Panc1 (cell line): ENCODE measurements at regions not wholly inside any gene's neighbourhood (a gene's known extent, or its start where the extent isn't known, plus 50 kb on each side); places are given as distances from the start of the nearest gene placed in this dataset.

Experiments
- ATAC-seq: fragments of 200-7000 bp; cut with Tn5 transposase; 2 replicates; pipeline ENCODE4 v1.9.1; 2020; ENCODE audit warnings: mild to moderate bottlenecking, moderate library complexity
- BruUV-seq: library from RNA; stranded (reverse); fragments of 400-500 nt; replicated peaks from 2 replicates; lab custom pipeline; 2021; lab: Mats Ljungman, UMichigan
- CTCF ChIA-PET: fragments of 300-600 bp; sonication (Branson Sonifier 250); formaldehyde crosslinking; loops from one replicate; lab custom pipeline; 2022; ENCODE audit warnings: antibody characterized with exemption; lab: Charles Lee
- POLR2A ChIA-PET: fragments of 300-600 bp; sonication (Branson Sonifier 250); formaldehyde crosslinking; loops from one replicate; lab custom pipeline; 2022; ENCODE audit warnings: antibody characterized with exemption; lab: Charles Lee
- DNase-seq: peaks from one replicate; pipeline ENCODE4 v3.0.0-alpha.2; 2010; ENCODE audit warnings: low read depth, low spot score
- H3K27ac ChIP-seq: 2 replicates; pipeline ENCODE4 v1.5.1; 2011; ENCODE audit warnings: mild to moderate bottlenecking, low read length, inconsistent platforms
- H3K27me3 ChIP-seq: fragments of 200-500 bp; sonication (Bioruptor generic); 2 replicates; pipeline ENCODE4 v1.6.0; 2014; ENCODE audit warnings: low read length, inconsistent platforms; ENCODE audit not compliant: control insufficient read depth, insufficient read depth
- H3K36me3 ChIP-seq: fragments of 200-500 bp; sonication (Bioruptor generic); 2 replicates; pipeline ENCODE4 v1.5.1; 2014; ENCODE audit warnings: inconsistent platforms, mild to moderate bottlenecking, low read length, moderate library complexity; ENCODE audit not compliant: control insufficient read depth, insufficient read depth
- H3K4me1 ChIP-seq: 2 replicates; pipeline ENCODE4 v1.5.1; 2011; ENCODE audit warnings: inconsistent platforms, mild to moderate bottlenecking, low read length, moderate library complexity; ENCODE audit not compliant: control insufficient read depth, insufficient read depth
- H3K4me3 ChIP-seq, 2 experiments: 2 replicates each; pipeline ENCODE4 v1.5.1; 2011 to 2012; ENCODE audit warnings: low read depth in 2 of 2, low read length in 2 of 2, mild to moderate bottlenecking in 2 of 2, inconsistent platforms in 1 of 2, moderate library complexity in 1 of 2
- H3K9me3 ChIP-seq: fragments of 200-500 bp; sonication (Bioruptor generic); 2 replicates; pipeline ENCODE4 v1.5.1; 2014; ENCODE audit warnings: low read depth, mild to moderate bottlenecking, inconsistent platforms, low read length, moderate library complexity; ENCODE audit not compliant: control insufficient read depth, insufficient read depth
- CTCF ChIP-seq: fragments of 450-650 bp; IDR thresholded peaks from 2 replicates; pipeline ENCODE4 v1.5.1; 2017; ENCODE audit warnings: mild to moderate bottlenecking
- POLR2AphosphoS5 ChIP-seq: IDR thresholded peaks from 2 replicates; pipeline ENCODE4 v1.6.1; 2012; ENCODE audit warnings: mild to moderate bottlenecking, low read depth, low read length, moderate library complexity
- REST ChIP-seq, 2 experiments: IDR thresholded peaks; 2 replicates each; pipeline ENCODE4 v1.6.1; 2011 to 2012; ENCODE audit warnings: low read depth in 2 of 2, control low read depth in 1 of 2, low read length in 1 of 2, mild to moderate bottlenecking in 1 of 2, moderate library complexity in 1 of 2; ENCODE audit not compliant: insufficient read depth in 1 of 2
- SIN3A ChIP-seq: IDR thresholded peaks from 2 replicates; pipeline ENCODE4 v1.6.1; 2012; ENCODE audit warnings: low read depth, mild to moderate bottlenecking, low read length, moderate library complexity, borderline replicate concordance; ENCODE audit not compliant: insufficient read depth
- TCF7L2 ChIP-seq: IDR thresholded peaks from 2 replicates; pipeline ENCODE4 v1.6.1; 2011; ENCODE audit warnings: mild to moderate bottlenecking, low read depth, low read length, inconsistent platforms
- in situ Hi-C: cut with HindIII; loops from 2 replicates; pipeline ENCODE4 v1.10.0; 2016; ENCODE audit warnings: low sequenced_read_pairs, low pct_unique_long_range_greater_than_20kb
- intact Hi-C: fragments of 100-400 bp; cut with micrococcal nuclease; formaldehyde crosslinking; loops from one replicate; pipeline ENCODE4 v1.10.0; 2022; ENCODE audit not compliant: unreplicated experiment

GRCh38 chr12:23108957-23109356 is 484.0 kb downstream of the ETNK1 start:
- CTCF ChIA-PET: no interaction called here
- no TSS peak for BruUV-seq
- in situ Hi-C loops: no loop called here
- no peaks in the 10 kb centered on the region for H3K9me3 ChIP-seq
- no peak overlapping the region for H3K27ac ChIP-seq
- DNase-seq (no peak), ATAC-seq (no peak)
- no peaks in the 10 kb centered on the region for H3K4me1 ChIP-seq
- POLR2A ChIA-PET: no interaction called here
- intact Hi-C loops: no loop called here
- H3K4me3 ChIP-seq: no peak overlapping the region
- TF ChIP-seq REST (IDR thresholded peaks at IDR 0.05; ENCODE audit: insufficient read depth in 1 of 2, low read depth in 2 of 2, low read length in 1 of 2): no peak
- TF ChIP-seq TCF7L2: no peak
- no peak for TF ChIP-seq CTCF
- TF ChIP-seq SIN3A: no peak
- TF ChIP-seq POLR2AphosphoS5: no peak
- H3K36me3 ChIP-seq: no peaks in the 10 kb centered on the region
- H3K27me3 ChIP-seq: no peaks in the 10 kb centered on the region

GRCh38 chr12:23113781-23114180 is 488.8 kb downstream of the ETNK1 start:
- intact Hi-C loops: no loop called here
- no peak for TF ChIP-seq REST (IDR thresholded peaks at IDR 0.05; ENCODE audit: insufficient read depth in 1 of 2, low read depth in 2 of 2, low read length in 1 of 2)
- no peak for TF ChIP-seq CTCF
- TF ChIP-seq TCF7L2: no peak
- TF ChIP-seq SIN3A: no peak
- TF ChIP-seq POLR2AphosphoS5: no peak
- no TSS peak for BruUV-seq
- Histone ChIP-seq H3K4me1 (no peaks in the 10 kb centered on the region), H3K4me3 (no peak overlapping the region), H3K27ac (no peak overlapping the region), H3K36me3 (no peaks in the 10 kb centered on the region), H3K9me3 (no peaks in the 10 kb centered on the region), H3K27me3 (no peaks in the 10 kb centered on the region)
- POLR2A ChIA-PET: no interaction called here
- DNase-seq (no peak), ATAC-seq (no peak)
- in situ Hi-C loops: no loop called here
- CTCF ChIA-PET: no interaction called here
